Neuronal stem cell (in vitro differentiated cells): ENCODE measurements at regions not wholly inside any gene's neighbourhood (a gene's known extent, or its start where the extent isn't known, plus 50 kb on each side); places are given as distances from the start of the nearest gene placed in this dataset.

Experiments
- DNase-seq: peaks from one replicate; pipeline ENCODE4 v3.0.0-alpha.2; 2013; ENCODE audit warnings: low spot score
- H2AFZ ChIP-seq: one replicate; pipeline ENCODE4 v1.6.1; 2013; ENCODE audit warnings: mild to moderate bottlenecking, low read length, inconsistent platforms
- H2AK5ac ChIP-seq: 2 replicates; pipeline ENCODE4 v1.6.1; 2013; ENCODE audit warnings: low read depth, mild to moderate bottlenecking, inconsistent platforms, low read length, moderate library complexity, mixed read lengths
- H2BK120ac ChIP-seq: 2 replicates; pipeline ENCODE4 v1.6.1; 2013; ENCODE audit warnings: low read depth, mild to moderate bottlenecking, inconsistent platforms, low read length, moderate library complexity, mixed read lengths
- H2BK12ac ChIP-seq: one replicate; pipeline ENCODE4 v1.6.1; 2013; ENCODE audit warnings: low read length, inconsistent platforms
- H2BK15ac ChIP-seq: 2 replicates; pipeline ENCODE4 v1.6.1; 2013; ENCODE audit warnings: mild to moderate bottlenecking, low read length, inconsistent platforms, mixed read lengths
- H2BK5ac ChIP-seq: one replicate; pipeline ENCODE4 v1.6.1; 2013; ENCODE audit warnings: inconsistent platforms, mild to moderate bottlenecking, low read length, moderate library complexity
- H3K14ac ChIP-seq: one replicate; pipeline ENCODE4 v1.6.1; 2013; ENCODE audit warnings: low read length, inconsistent platforms
- H3K18ac ChIP-seq: 2 replicates; pipeline ENCODE4 v1.6.1; 2013; ENCODE audit warnings: low read length, inconsistent platforms
- H3K23ac ChIP-seq: 2 replicates; pipeline ENCODE4 v1.6.1; 2013; ENCODE audit warnings: low read depth, mild to moderate bottlenecking, mixed read lengths, low read length, inconsistent platforms; ENCODE audit not compliant: poor library complexity
- H3K27ac ChIP-seq: replicated peaks from 3 replicates; pipeline ENCODE4 v1.5.1; 2013; ENCODE audit warnings: low read length, inconsistent platforms
- H3K27me3 ChIP-seq, 3 experiments: 2 replicates each; pipeline ENCODE4 v1.6.1; 2013; ENCODE audit warnings: low read length in 3 of 3, mild to moderate bottlenecking in 2 of 3, inconsistent platforms in 1 of 3, low read depth in 1 of 3, mixed read lengths in 1 of 3, moderate library complexity in 1 of 3; ENCODE audit not compliant: control insufficient read depth in 3 of 3, insufficient read depth in 3 of 3
- H3K36me3 ChIP-seq, 2 donors: replicated peaks in 1 of 2; 2 replicates each; pipeline ENCODE4 v1.6.1; 2013; ENCODE audit warnings: low read length in 2 of 2; ENCODE audit not compliant: control insufficient read depth in 2 of 2, insufficient read depth in 2 of 2
- H3K4ac ChIP-seq: 2 replicates; pipeline ENCODE4 v1.6.1; 2013; ENCODE audit warnings: inconsistent platforms, mild to moderate bottlenecking, low read length, moderate library complexity
- H3K4me1 ChIP-seq, 2 donors: 1 replicate in 1 of 2; 2 replicates in 1 of 2; pipeline ENCODE4 v1.6.1; 2013; ENCODE audit warnings: low read length in 2 of 2, low read depth in 1 of 2; ENCODE audit not compliant: control insufficient read depth in 2 of 2, insufficient read depth in 1 of 2
- H3K4me2 ChIP-seq: one replicate; pipeline ENCODE4 v1.6.1; 2013; ENCODE audit warnings: mild to moderate bottlenecking, low read length, inconsistent platforms; ENCODE audit not compliant: insufficient read depth, poor library complexity, severe bottlenecking
- H3K4me3 ChIP-seq, 2 donors: 2 replicates each; pipeline ENCODE4 v1.5.1; 2013; ENCODE audit warnings: low read length in 2 of 2, mild to moderate bottlenecking in 2 of 2, inconsistent platforms in 1 of 2, moderate library complexity in 1 of 2
- H3K79me1 ChIP-seq: one replicate; pipeline ENCODE4 v1.6.1; 2013; ENCODE audit warnings: low read depth, mild to moderate bottlenecking, inconsistent platforms, low read length, moderate library complexity
- H3K9ac ChIP-seq: one replicate; pipeline ENCODE4 v1.6.1; 2013; ENCODE audit warnings: mild to moderate bottlenecking, low read depth, low read length, inconsistent platforms; ENCODE audit not compliant: poor library complexity
- H3K9me3 ChIP-seq, 2 donors: replicated peaks in 1 of 2; 2 replicates each; pipeline versions ENCODE3 to v1.6.1; 2013; ENCODE audit warnings: low read length in 2 of 2, mild to moderate bottlenecking in 2 of 2, inconsistent platforms in 1 of 2, low read depth in 1 of 2, mixed read lengths in 1 of 2, moderate library complexity in 1 of 2; ENCODE audit not compliant: control insufficient read depth in 2 of 2, insufficient read depth in 1 of 2
- H4K8ac ChIP-seq: one replicate; pipeline ENCODE4 v1.6.1; 2013; ENCODE audit warnings: low read depth, mild to moderate bottlenecking, inconsistent platforms, low read length, moderate library complexity
- H4K91ac ChIP-seq: one replicate; pipeline ENCODE4 v1.6.1; 2013; ENCODE audit warnings: low read length, low read depth, mild to moderate bottlenecking, inconsistent platforms; ENCODE audit not compliant: poor library complexity
- WGBS, 2 donors: extraction: QIAGEN DNeasy Blood & Tissue Kit; methylation state at CpG; one replicate each; pipeline ENCODE4 v1.1.7; 2013; ENCODE audit warnings: missing lambda C conversion rate in 2 of 2, mixed read lengths in 1 of 2; ENCODE audit not compliant: insufficient read length in 2 of 2, insufficient replicate concordance in 1 of 2; ENCODE audit errors: extremely low coverage in 2 of 2; 5-methylcytosine and 5-hydroxymethylcytosine counted together

GRCh38 chr6:115000736-115001135, 657.9 kb upstream of the HS3ST5 start:
- Histone ChIP-seq H3K27me3 (no peaks in the 10 kb centered on the region), H3K4me1 (no peaks in the 10 kb centered on the region), H2AFZ (no peak overlapping the region), H2AK5ac (no peak overlapping the region), H2BK5ac (no peak overlapping the region), H3K9me3 (no peaks in the 10 kb centered on the region), H3K9ac (no peak overlapping the region), H3K27ac (no peak overlapping the region), H3K14ac (no peak overlapping the region), H4K91ac (no peak overlapping the region), H3K18ac (no peak overlapping the region), H2BK15ac (no peak overlapping the region), H3K4me2 (no peak overlapping the region), H3K36me3 (no peaks in the 10 kb centered on the region), H3K79me1 (peaks cover 2% of the 10 kb centered on the region), H2BK12ac (no peak overlapping the region), H3K4me3 (no peak overlapping the region), H3K23ac (no peak overlapping the region), H4K8ac (no peak overlapping the region), H3K4ac (no peak overlapping the region), H2BK120ac (no peak overlapping the region)
- WGBS, 2 donors, result no CpG with 5 or more reads among the region's 4 CpGs
- DNase-seq, result no peak

- Histone ChIP-seq H4K91ac (no peak overlapping the region), H3K9me3 (no peaks in the 10 kb centered on the region), H2BK120ac (no peak overlapping the region), H3K4me3 (no peak overlapping the region), H2BK15ac (no peak overlapping the region), H3K4me2 (no peak overlapping the region), H2BK5ac (no peak overlapping the region), H3K23ac (no peak overlapping the region), H2AFZ (peak overlapping the region; percentile 49), H3K4ac (no peak overlapping the region), H2AK5ac (no peak overlapping the region), H3K27me3 (no peaks in the 10 kb centered on the region), H3K36me3 (no peaks in the 10 kb centered on the region), H3K4me1 (no peaks in the 10 kb centered on the region), H3K9ac (no peak overlapping the region), H3K27ac (no peak overlapping the region), H3K14ac (no peak overlapping the region), H3K18ac (no peak overlapping the region), H3K79me1 (peaks cover 2% of the 10 kb centered on the region), H4K8ac (no peak overlapping the region), H2BK12ac (no peak overlapping the region)
- no peak for DNase-seq
- no CpG with 5 or more reads among the region's 8 CpGs for WGBS, 2 donors
Observed at GRCh38 chr6:114998492-114998891, 655.7 kb upstream of the HS3ST5 start.

GRCh38 chr6:114997813-114998292, 655.0 kb upstream of the HS3ST5 start:
- DNase-seq, result no peak
- no peak overlapping the region for H2BK15ac ChIP-seq
- H3K4me3 ChIP-seq, result no peak overlapping the region
- H2AK5ac ChIP-seq, result no peak overlapping the region
- no peaks in the 10 kb centered on the region for H3K27me3 ChIP-seq
- H3K23ac ChIP-seq, result no peak overlapping the region
- H2BK12ac ChIP-seq, result no peak overlapping the region
- H3K9me3 ChIP-seq, result no peaks in the 10 kb centered on the region
- H2BK5ac ChIP-seq, result no peak overlapping the region
- H3K18ac ChIP-seq, result no peak overlapping the region
- no peak overlapping the region for H3K14ac ChIP-seq
- no peak overlapping the region for H2BK120ac ChIP-seq
- H4K8ac ChIP-seq, result no peak overlapping the region
- H3K9ac ChIP-seq, result no peak overlapping the region
- H3K27ac ChIP-seq, result no peak overlapping the region
- H3K4me1 ChIP-seq, result no peaks in the 10 kb centered on the region
- WGBS, 2 donors, result no CpG with 5 or more reads among the region's 4 CpGs
- H3K36me3 ChIP-seq, result no peaks in the 10 kb centered on the region
- H3K4me2 ChIP-seq, result no peak overlapping the region
- peaks cover 2% of the 10 kb centered on the region for H3K79me1 ChIP-seq
- no peak overlapping the region for H4K91ac ChIP-seq
- H2AFZ ChIP-seq, result peak overlapping the region; percentile 49
- no peak overlapping the region for H3K4ac ChIP-seq

- Histone ChIP-seq H2BK12ac (no peak overlapping the region), H2BK15ac (no peak overlapping the region), H3K14ac (no peak overlapping the region), H3K79me1 (no peaks in the 10 kb centered on the region), H3K9me3 (no peaks in the 10 kb centered on the region), H2BK120ac (no peak overlapping the region), H2AK5ac (no peak overlapping the region), H2BK5ac (no peak overlapping the region), H3K36me3 (no peaks in the 10 kb centered on the region), H3K4ac (no peak overlapping the region), H3K27me3 (no peaks in the 10 kb centered on the region), H2AFZ (no peak overlapping the region), H3K4me1 (no peaks in the 10 kb centered on the region), H3K18ac (no peak overlapping the region), H3K9ac (no peak overlapping the region), H3K4me3 (no peak overlapping the region), H3K4me2 (no peak overlapping the region), H3K23ac (no peak overlapping the region), H4K91ac (no peak overlapping the region), H3K27ac (no peak overlapping the region), H4K8ac (no peak overlapping the region)
- DNase-seq, result no peak
Observed at GRCh38 chr6:114995526-114995925, 652.7 kb upstream of the HS3ST5 start.
